CD4-positive, alpha-beta T cell treated with Interleukin-1 beta for 1 hour (primary cell): ENCODE measurements at regions not wholly inside any gene's neighbourhood (a gene's known extent, or its start where the extent isn't known, plus 50 kb on each side); places are given as distances from the start of the nearest gene placed in this dataset.
"Not testable (repeated sequence)": the region's sequence is repeated elsewhere in the genome, so short reads cannot be mapped to it uniquely, and the experiment has no call there.

ENCODE experiments used
- DNase-seq, 2 donors: peaks; one replicate each; pipeline ENCODE4 v3.0.0-alpha.2; 2020 to 2022

GRCh38 chr15:100721758-100722550 lies 119.6 kb downstream of the ASB7 start:
- DNase-seq, result peak in 1 of 2 donors; percentile 65

- DNase-seq, result no peak
Measured at GRCh38 chr15:100722551-100723314, 120.3 kb downstream of the ASB7 start.

GRCh38 chr15:100723315-100723801 lies 121.0 kb downstream of the ASB7 start:
- no peak for DNase-seq

GRCh38 chr15:100725121-100726069 lies 123.0 kb downstream of the ASB7 start:
- no peak for DNase-seq

- DNase-seq, result no peak
Measured at GRCh38 chr15:100726070-100726420, 123.7 kb downstream of the ASB7 start.

GRCh38 chr15:100726421-100727190 lies 124.2 kb downstream of the ASB7 start:
- DNase-seq, result no peak

GRCh38 chr15:100727291-100727851 lies 125.0 kb downstream of the ASB7 start:
- no peak for DNase-seq

GRCh38 chr15:100728371-100729201 lies 126.2 kb downstream of the ASB7 start:
- DNase-seq, result no peak

- DNase-seq, result no peak
Measured at GRCh38 chr15:100729461-100729860, 127.1 kb downstream of the ASB7 start.

GRCh38 chr15:100730129-100730528 lies 127.7 kb downstream of the ASB7 start:
- no peak for DNase-seq

GRCh38 chr15:100730655-100731266 lies 128.4 kb downstream of the ASB7 start:
- DNase-seq, result no peak

- DNase-seq, result no peak
Measured at GRCh38 chr15:100731267-100732152, 129.1 kb downstream of the ASB7 start.

- DNase-seq, result no peak
Measured at GRCh38 chr15:100732211-100733055, 130.0 kb downstream of the ASB7 start.

- DNase-seq, result no peak
Measured at GRCh38 chr15:100733101-100733842, 130.9 kb downstream of the ASB7 start.

GRCh38 chr15:100733843-100734185 lies 131.4 kb downstream of the ASB7 start:
- not testable (repeated sequence) for DNase-seq

- no peak for DNase-seq
Measured at GRCh38 chr15:100734586-100734985, 132.2 kb downstream of the ASB7 start.
